Nephron (organoid): ENCODE measurements at regions not wholly inside any gene's neighbourhood (a gene's known extent, or its start where the extent isn't known, plus 50 kb on each side); places are given as distances from the start of the nearest gene placed in this dataset.
"Not testable (repeated sequence)": the region's sequence is repeated elsewhere in the genome, so short reads cannot be mapped to it uniquely, and the experiment has no call there.

Experiments
- H3K27ac Mint-ChIP-seq, 3 experiments: 2 replicates each; pipeline ENCODE4 v1.8.0; 2020; ENCODE audit warnings: mixed read lengths in 3 of 3, mild to moderate bottlenecking in 2 of 3, moderate library complexity in 1 of 3
- H3K27me3 Mint-ChIP-seq: 2 replicates; pipeline ENCODE4 v1.8.0; 2021; ENCODE audit warnings: low read depth, mild to moderate bottlenecking, moderate library complexity, mixed read lengths
- H3K36me3 Mint-ChIP-seq: 2 replicates; pipeline ENCODE4 v1.8.0; 2020; ENCODE audit warnings: low read depth, mixed read lengths
- H3K4me1 Mint-ChIP-seq: 2 replicates; pipeline ENCODE4 v1.8.0; 2020; ENCODE audit warnings: mixed read lengths
- H3K4me3 Mint-ChIP-seq, 3 experiments: 2 replicates each; pipeline ENCODE4 v1.8.0; 2020; ENCODE audit warnings: mild to moderate bottlenecking in 3 of 3, mixed read lengths in 3 of 3, moderate library complexity in 2 of 3
- H3K9me3 Mint-ChIP-seq: 2 replicates; pipeline ENCODE4 v1.8.0; 2020; ENCODE audit warnings: mixed read lengths
- TF ChIP-seq, protein P1 (sequence below), 3 experiments: fragments of 200-600 bp; sonication (generic); IDR thresholded peaks; one replicate each; pipeline ENCODE4 v1.5.0; 2021; ENCODE audit warnings: antibody characterized with exemption in 3 of 3; ENCODE audit not compliant: unreplicated experiment in 3 of 3

DNA sequence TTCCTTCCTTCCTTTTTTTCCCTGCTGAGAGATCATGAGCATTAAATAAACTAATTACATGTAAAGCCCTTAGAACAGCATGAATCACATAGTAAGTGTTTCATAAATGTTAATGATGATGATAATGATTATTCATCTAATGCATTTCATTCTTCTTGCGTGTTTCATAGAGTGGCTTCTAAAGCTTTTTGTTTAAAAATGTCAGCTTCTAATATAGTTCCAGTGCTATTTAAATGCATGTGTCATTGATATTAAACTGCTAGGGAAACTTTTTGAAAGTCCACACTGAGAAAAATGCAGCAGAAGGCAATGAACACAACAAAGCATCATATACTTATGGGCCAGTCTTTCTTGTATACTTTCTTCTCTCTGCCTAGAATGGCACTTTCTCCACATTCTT is 894.8 kb downstream of the REEP3 start:
- Mint-ChIP-seq H3K4me3 (no peak overlapping the region), H3K4me1 (no peaks in the 10 kb centered on the region), H3K27me3 (no peaks in the 10 kb centered on the region), H3K36me3 (no peaks in the 10 kb centered on the region), H3K9me3 (no peaks in the 10 kb centered on the region), H3K27ac (no peak overlapping the region)
- TF ChIP-seq, protein P1, sequence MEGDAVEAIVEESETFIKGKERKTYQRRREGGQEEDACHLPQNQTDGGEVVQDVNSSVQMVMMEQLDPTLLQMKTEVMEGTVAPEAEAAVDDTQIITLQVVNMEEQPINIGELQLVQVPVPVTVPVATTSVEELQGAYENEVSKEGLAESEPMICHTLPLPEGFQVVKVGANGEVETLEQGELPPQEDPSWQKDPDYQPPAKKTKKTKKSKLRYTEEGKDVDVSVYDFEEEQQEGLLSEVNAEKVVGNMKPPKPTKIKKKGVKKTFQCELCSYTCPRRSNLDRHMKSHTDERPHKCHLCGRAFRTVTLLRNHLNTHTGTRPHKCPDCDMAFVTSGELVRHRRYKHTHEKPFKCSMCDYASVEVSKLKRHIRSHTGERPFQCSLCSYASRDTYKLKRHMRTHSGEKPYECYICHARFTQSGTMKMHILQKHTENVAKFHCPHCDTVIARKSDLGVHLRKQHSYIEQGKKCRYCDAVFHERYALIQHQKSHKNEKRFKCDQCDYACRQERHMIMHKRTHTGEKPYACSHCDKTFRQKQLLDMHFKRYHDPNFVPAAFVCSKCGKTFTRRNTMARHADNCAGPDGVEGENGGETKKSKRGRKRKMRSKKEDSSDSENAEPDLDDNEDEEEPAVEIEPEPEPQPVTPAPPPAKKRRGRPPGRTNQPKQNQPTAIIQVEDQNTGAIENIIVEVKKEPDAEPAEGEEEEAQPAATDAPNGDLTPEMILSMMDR (IDR thresholded peaks at IDR 0.05; ENCODE audit: unreplicated experiment in 3 of 3) = no peak

DNA sequence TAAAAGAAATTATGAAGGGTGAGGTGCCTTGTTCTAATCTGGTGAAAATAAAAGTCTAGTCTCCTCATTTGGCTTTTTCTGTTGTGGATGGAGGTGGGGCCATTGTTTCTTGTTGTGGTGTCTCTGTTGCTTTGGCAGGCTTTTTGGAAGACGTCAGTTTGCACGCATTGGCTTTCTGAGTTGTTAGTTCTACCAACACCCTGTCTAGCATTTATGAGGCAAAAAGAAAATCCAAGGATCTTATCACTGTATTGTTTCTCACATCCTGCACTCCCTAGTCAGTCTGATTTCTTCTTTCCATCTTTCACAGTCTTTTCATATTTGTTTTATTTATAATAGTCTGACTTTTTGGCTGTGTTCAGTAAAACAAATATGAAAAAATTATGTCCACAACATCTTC is 898.3 kb downstream of the REEP3 start:
- Mint-ChIP-seq H3K36me3 (no peaks in the 10 kb centered on the region), H3K9me3 (no peaks in the 10 kb centered on the region), H3K4me3 (no peak overlapping the region), H3K27ac (no peak overlapping the region), H3K27me3 (no peaks in the 10 kb centered on the region), H3K4me1 (no peaks in the 10 kb centered on the region)
- TF ChIP-seq, protein P1 (IDR thresholded peaks at IDR 0.05; ENCODE audit: unreplicated experiment in 3 of 3) = no peak

DNA sequence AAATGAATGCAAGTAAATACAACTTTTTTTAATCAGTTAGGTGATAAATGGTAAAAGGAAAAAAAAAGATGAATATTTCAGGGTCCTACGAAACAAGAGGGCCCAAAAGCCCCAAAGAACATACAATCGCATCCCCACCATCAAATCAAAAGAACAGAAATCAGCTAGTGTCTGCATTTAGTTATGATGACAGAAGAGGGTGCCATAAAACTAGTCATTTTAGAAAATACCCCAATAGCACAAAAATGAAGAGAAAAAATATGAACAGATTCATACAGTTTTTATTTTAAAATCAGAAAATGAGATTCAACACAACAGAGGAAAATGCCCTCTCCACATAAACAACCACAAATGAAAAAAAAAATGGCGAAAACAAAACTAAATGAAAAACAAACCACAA is 905.5 kb downstream of the REEP3 start:
- Mint-ChIP-seq H3K27me3 (no peaks in the 10 kb centered on the region), H3K36me3 (no peaks in the 10 kb centered on the region), H3K4me3 (no peak overlapping the region), H3K27ac (no peak overlapping the region), H3K4me1 (no peaks in the 10 kb centered on the region), H3K9me3 (no peaks in the 10 kb centered on the region)
- TF ChIP-seq, protein P1 (IDR thresholded peaks at IDR 0.05; ENCODE audit: unreplicated experiment in 3 of 3) = no peak

- H3K9me3 Mint-ChIP-seq = peaks cover 3% of the 10 kb centered on the region
- no peak overlapping the region for H3K4me3 Mint-ChIP-seq
- H3K27ac Mint-ChIP-seq = no peak overlapping the region
- no peaks in the 10 kb centered on the region for H3K27me3 Mint-ChIP-seq
- no peaks in the 10 kb centered on the region for H3K4me1 Mint-ChIP-seq
- no peaks in the 10 kb centered on the region for H3K36me3 Mint-ChIP-seq
- TF ChIP-seq, protein P1 (IDR thresholded peaks at IDR 0.05; ENCODE audit: unreplicated experiment in 3 of 3) = peak in 2 of 3 experiments; percentile 34 to 48
Observed at GRCh38 chr10:64430690-64431323, 909.6 kb downstream of the REEP3 start.

- not testable (repeated sequence) for H3K4me1 Mint-ChIP-seq, H3K36me3 Mint-ChIP-seq, H3K4me3 Mint-ChIP-seq, H3K27me3 Mint-ChIP-seq, H3K27ac Mint-ChIP-seq
- H3K9me3 Mint-ChIP-seq = peaks cover 15% of the 10 kb centered on the region
Observed at GRCh38 chr10:64441872-64442271, 920.7 kb downstream of the REEP3 start.

DNA sequence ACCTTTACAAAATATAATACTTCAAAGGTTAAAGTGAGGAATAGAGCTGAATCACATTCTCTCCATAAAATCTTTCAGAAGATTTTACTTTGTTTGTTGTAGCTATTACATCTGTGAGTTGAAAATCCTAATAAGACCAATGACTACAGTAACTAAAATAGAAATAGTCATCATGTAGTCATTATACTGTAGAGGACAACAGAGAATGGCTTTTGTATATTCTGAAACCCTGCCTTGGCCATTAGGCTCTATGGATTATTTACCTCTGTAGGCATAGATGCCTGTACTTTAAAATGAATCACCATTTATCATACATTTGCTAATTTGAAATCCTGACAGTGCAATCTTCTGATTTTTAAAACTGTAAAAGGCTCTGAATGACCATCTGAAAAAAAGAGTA is 923.0 kb downstream of the REEP3 start:
- Mint-ChIP-seq H3K36me3 (no peaks in the 10 kb centered on the region), H3K4me3 (no peak overlapping the region), H3K27ac (no peak overlapping the region), H3K27me3 (no peaks in the 10 kb centered on the region), H3K4me1 (no peaks in the 10 kb centered on the region), H3K9me3 (peaks cover 11% of the 10 kb centered on the region)
- TF ChIP-seq, protein P1 (IDR thresholded peaks at IDR 0.05; ENCODE audit: unreplicated experiment in 3 of 3) = no peak
